IMR-90 (cell line): ENCODE measurements at regions not wholly inside any gene's neighbourhood (a gene's known extent, or its start where the extent isn't known, plus 50 kb on each side); places are given as distances from the start of the nearest gene placed in this dataset.
"Not testable (repeated sequence)": the region's sequence is repeated elsewhere in the genome, so short reads cannot be mapped to it uniquely, and the experiment has no call there.

Experiments
- ATAC-seq: fragments of 200-7000 bp; cut with Tn5 transposase; 2 replicates; pipeline ENCODE4 v1.9.1; 2020; ENCODE audit warnings: low read depth, mild to moderate bottlenecking, moderate library complexity
- BruUV-seq: library from RNA; stranded (reverse); fragments of 400-500 nt; replicated peaks from 2 replicates; lab custom pipeline; 2021; lab: Mats Ljungman, UMichigan
- CTCF ChIA-PET: fragments of 300-600 bp; formaldehyde crosslinking; extraction: SDS; loops from one replicate; lab custom pipeline; 2021; ENCODE audit warnings: antibody characterized with exemption; lab: Yijun Ruan, JAX
- POLR2A ChIA-PET: fragments of 300-600 bp; sonication (Branson Sonifier 250); formaldehyde crosslinking; loops from one replicate; lab custom pipeline; 2022; ENCODE audit warnings: antibody characterized with exemption; ENCODE audit not compliant: unreplicated experiment; lab: Charles Lee
- DNase-seq: peaks from one replicate; pipeline ENCODE4 v3.0.0; 2013
- H2AFZ ChIP-seq: replicated peaks from 2 replicates; pipeline ENCODE3; 2013; ENCODE audit warnings: low read length, mild to moderate bottlenecking; ENCODE audit not compliant: poor library complexity
- H2AK5ac ChIP-seq: 2 replicates; pipeline ENCODE4 v1.6.1; 2013; ENCODE audit warnings: low read depth, low read length, inconsistent platforms
- H2AK9ac ChIP-seq: replicated peaks from 2 replicates; pipeline ENCODE3; 2013; ENCODE audit warnings: mild to moderate bottlenecking, low read depth, low read length, moderate library complexity; ENCODE audit not compliant: poor library complexity
- H2BK120ac ChIP-seq: 2 replicates; pipeline ENCODE4 v1.6.1; 2013; ENCODE audit warnings: low read depth, low read length, inconsistent platforms
- H2BK15ac ChIP-seq: 3 replicates; pipeline ENCODE4 v1.6.1; 2013; ENCODE audit warnings: low read depth, low read length, inconsistent platforms
- H2BK20ac ChIP-seq: 2 replicates; pipeline ENCODE4 v1.6.1; 2013; ENCODE audit warnings: low read depth, mild to moderate bottlenecking, inconsistent platforms, low read length, moderate library complexity
- H2BK5ac ChIP-seq: 2 replicates; pipeline ENCODE4 v1.6.1; 2013; ENCODE audit warnings: mild to moderate bottlenecking, low read depth, low read length, inconsistent platforms; ENCODE audit not compliant: poor library complexity, severe bottlenecking
- H3K14ac ChIP-seq: replicated peaks from 2 replicates; pipeline ENCODE4 v1.6.1; 2013; ENCODE audit warnings: low read depth, low read length, inconsistent platforms
- H3K18ac ChIP-seq: 2 replicates; pipeline ENCODE4 v1.6.1; 2013; ENCODE audit warnings: low read depth, low read length, control low read depth
- H3K23ac ChIP-seq: 2 replicates; pipeline ENCODE4 v1.6.1; 2013; ENCODE audit warnings: low read depth, low read length, inconsistent platforms
- H3K27ac ChIP-seq: 2 replicates; pipeline ENCODE4 v1.5.1; 2013; ENCODE audit warnings: mild to moderate bottlenecking, control low read depth, low read length; ENCODE audit not compliant: insufficient read depth
- H3K27me3 ChIP-seq: 2 replicates; pipeline ENCODE4 v1.6.1; 2013; ENCODE audit warnings: low read length; ENCODE audit not compliant: control insufficient read depth, insufficient read depth
- H3K36me3 ChIP-seq: 2 replicates; pipeline ENCODE4 v1.6.1; 2013; ENCODE audit warnings: low read length, mixed read lengths; ENCODE audit not compliant: control insufficient read depth, insufficient read depth
- H3K4ac ChIP-seq: 2 replicates; pipeline ENCODE4 v1.6.1; 2013; ENCODE audit warnings: low read depth, low read length, inconsistent platforms
- H3K4me1 ChIP-seq: 2 replicates; pipeline ENCODE4 v1.6.1; 2013; ENCODE audit warnings: low read length, mixed read lengths; ENCODE audit not compliant: control insufficient read depth, insufficient read depth
- H3K4me2 ChIP-seq: 2 replicates; pipeline ENCODE4 v1.6.1; 2013; ENCODE audit warnings: low read depth, mild to moderate bottlenecking, control low read depth, low read length, moderate library complexity
- H3K4me3 ChIP-seq: 2 replicates; pipeline ENCODE4 v1.5.1; 2013; ENCODE audit warnings: low read depth, mild to moderate bottlenecking, control low read depth, low read length, moderate library complexity; ENCODE audit not compliant: insufficient read depth
- H3K56ac ChIP-seq: 2 replicates; pipeline ENCODE4 v1.6.1; 2013; ENCODE audit warnings: low read length, inconsistent platforms; ENCODE audit not compliant: insufficient read depth; ENCODE audit errors: extremely low read depth
- H3K79me1 ChIP-seq, 2 experiments: 2 replicates each; pipeline ENCODE4 v1.6.1; 2013; ENCODE audit warnings: low read length in 2 of 2, inconsistent platforms in 1 of 2, low read depth in 1 of 2
- H3K9ac ChIP-seq: 2 replicates; pipeline ENCODE4 v1.6.1; 2013; ENCODE audit warnings: low read depth, low read length, control low read depth
- H3K9me1 ChIP-seq: 2 replicates; pipeline ENCODE4 v1.6.1; 2013; ENCODE audit warnings: low read length, inconsistent platforms; ENCODE audit not compliant: insufficient read depth
- H3K9me3 ChIP-seq: 2 replicates; pipeline ENCODE4 v1.6.1; 2013; ENCODE audit warnings: low read length; ENCODE audit not compliant: control insufficient read depth, insufficient read depth
- H4K20me1 ChIP-seq: 2 replicates; pipeline ENCODE4 v1.6.1; 2013; ENCODE audit warnings: low read length, inconsistent platforms; ENCODE audit not compliant: insufficient read depth
- H4K5ac ChIP-seq: 2 replicates; pipeline ENCODE4 v1.6.1; 2013; ENCODE audit warnings: mild to moderate bottlenecking, low read depth, low read length, control low read depth
- H4K8ac ChIP-seq, 2 experiments: 2 replicates each; pipeline ENCODE4 v1.6.1; 2013; ENCODE audit warnings: low read depth in 2 of 2, low read length in 2 of 2, control low read depth in 1 of 2, inconsistent platforms in 1 of 2
- H4K91ac ChIP-seq: 2 replicates; pipeline ENCODE4 v1.6.1; 2013; ENCODE audit warnings: low read depth, low read length, inconsistent platforms; ENCODE audit not compliant: insufficient read depth
- CEBPB ChIP-seq: IDR thresholded peaks from 2 replicates; pipeline ENCODE4 v1.6.1; 2012; ENCODE audit warnings: low read depth, low read length, improper control_type of control experiment
- MAZ ChIP-seq: IDR thresholded peaks from 2 replicates; pipeline ENCODE4 v1.6.1; 2012; ENCODE audit warnings: low read depth, mild to moderate bottlenecking, low read length, improper control_type of control experiment, moderate library complexity, borderline replicate concordance
- WGBS, 2 experiments: methylation state at CpG; one replicate each; pipeline versions ENCODE4 v1.1.5 to v1.1.7; 2013; ENCODE audit warnings: missing lambda C conversion rate in 2 of 2; ENCODE audit not compliant: insufficient read length in 1 of 2; ENCODE audit errors: extremely low coverage in 2 of 2; 5-methylcytosine and 5-hydroxymethylcytosine counted together
- dilution Hi-C: fragments of 300-500 bp; cut with HindIII; formaldehyde crosslinking; loops from one replicate; pipeline ENCODE4 v1.14.3; 2018; ENCODE audit warnings: low sequenced_read_pairs; ENCODE audit not compliant: unreplicated experiment
- in situ Hi-C: fragments of 300-500 bp; cut with MboI; formaldehyde crosslinking; loops from 3 replicates; pipeline ENCODE4 v1.14.3; 2019; ENCODE audit warnings: low sequenced_read_pairs, inconsistent platforms, mixed read lengths
- intact Hi-C: fragments of 100-400 bp; cut with micrococcal nuclease; formaldehyde crosslinking; loops from 2 replicates; pipeline ENCODE4 v1.10.0; 2022

DNA sequence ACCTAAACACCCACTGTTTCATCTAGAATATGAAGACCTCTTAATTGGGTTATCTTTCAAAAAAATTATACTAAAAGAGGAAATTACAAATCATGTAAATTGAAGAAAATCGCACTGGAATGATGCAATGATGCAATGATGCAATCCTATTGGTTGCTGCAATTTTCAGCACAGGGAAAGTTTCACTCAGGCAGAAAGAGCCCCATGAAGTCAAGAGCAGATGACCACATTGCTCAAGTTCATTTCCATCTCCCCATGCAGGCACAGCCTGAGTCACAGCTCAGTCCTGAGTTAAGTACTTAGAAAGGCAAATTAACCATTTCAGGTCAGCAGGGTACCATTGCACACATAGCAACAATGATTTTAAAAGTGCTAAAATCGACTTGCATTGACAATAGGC is 180.3 kb upstream of the MYO3A start:
- Histone ChIP-seq H2AK9ac (no peak overlapping the region), H3K9ac (no peak overlapping the region), H3K4me3 (no peak overlapping the region), H3K27ac (no peak overlapping the region), H3K27me3 (no peaks in the 10 kb centered on the region), H3K23ac (no peak overlapping the region), H3K4me1 (no peaks in the 10 kb centered on the region), H4K20me1 (no peaks in the 10 kb centered on the region), H3K36me3 (no peaks in the 10 kb centered on the region), H2BK20ac (no peak overlapping the region), H2AFZ (no peak overlapping the region), H3K18ac (no peak overlapping the region), H3K79me1 (no peaks in the 10 kb centered on the region), H4K91ac (no peak overlapping the region), H2BK5ac (no peak overlapping the region), H4K5ac (no peak overlapping the region), H3K4ac (no peak overlapping the region), H2AK5ac (no peak overlapping the region), H3K9me1 (no peaks in the 10 kb centered on the region), H3K56ac (no peak overlapping the region), H4K8ac (no peak overlapping the region), H3K9me3 (peaks cover 7% of the 10 kb centered on the region), H2BK15ac (no peak overlapping the region), H3K14ac (no peak overlapping the region), H2BK120ac (no peak overlapping the region), H3K4me2 (no peak overlapping the region)
- no TSS peak for BruUV-seq
- WGBS, 2 experiments: no CpG with 5 or more reads among the region's 2 CpGs
- no peak for DNase-seq
- dilution Hi-C loops (no loop called here), in situ Hi-C loops (no loop called here), intact Hi-C loops (no loop called here)
- CTCF ChIA-PET: no interaction called here
- POLR2A ChIA-PET: no interaction called here
- no peak for ATAC-seq
- TF ChIP-seq MAZ: no peak
- peak; percentile 50 for TF ChIP-seq CEBPB

DNA sequence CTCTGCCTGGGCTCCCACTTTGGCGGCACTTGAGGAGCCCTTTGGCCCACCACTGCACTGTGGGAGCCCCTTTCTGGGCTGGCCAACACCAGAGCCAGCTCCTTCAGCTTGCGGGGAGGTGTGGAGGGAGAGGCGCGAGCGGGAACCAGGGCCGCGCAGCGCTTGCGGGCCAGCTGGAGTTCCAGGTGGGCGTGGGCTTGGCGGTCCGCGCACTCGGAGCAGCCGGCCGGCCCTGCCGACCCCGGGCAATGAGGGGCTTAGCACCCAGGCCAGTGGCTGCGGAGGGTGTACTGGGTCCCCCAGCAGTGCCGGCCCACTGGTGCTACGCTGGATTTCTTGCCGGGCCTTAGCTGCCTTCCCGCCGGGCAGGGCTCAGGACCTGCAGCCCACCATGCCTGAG is 178.2 kb upstream of the MYO3A start:
- intact Hi-C loops: not testable (repeated sequence)
- WGBS, 2 experiments: 100% methylated on average over 4 of the region's 24 CpGs; no CpG with 5 or more reads in 1 of the 2 experiments

More for the DNA sequence above, 178.2 kb upstream of the MYO3A start:
- H3K18ac ChIP-seq, H4K91ac ChIP-seq, H4K8ac ChIP-seq, CTCF ChIA-PET, H4K5ac ChIP-seq, H3K9me3 ChIP-seq, H2BK20ac ChIP-seq, H2BK120ac ChIP-seq, H2BK15ac ChIP-seq, POLR2A ChIA-PET, H3K14ac ChIP-seq, H2BK5ac ChIP-seq, H3K36me3 ChIP-seq, DNase-seq, H3K56ac ChIP-seq, H3K79me1 ChIP-seq, H2AFZ ChIP-seq, ATAC-seq, H3K4me3 ChIP-seq, H3K23ac ChIP-seq, H3K4ac ChIP-seq, H2AK9ac ChIP-seq, H3K4me1 ChIP-seq, H3K9ac ChIP-seq, dilution Hi-C loops, H3K27me3 ChIP-seq, BruUV-seq, H3K4me2 ChIP-seq, H3K9me1 ChIP-seq, H2AK5ac ChIP-seq, H4K20me1 ChIP-seq, H3K27ac ChIP-seq, in situ Hi-C loops: not testable (repeated sequence)
